ENCODE measurements at regions not wholly inside any gene's neighbourhood (a gene's known extent, or its start where the extent isn't known, plus 50 kb on each side); places are given as distances from the start of the nearest gene placed in this dataset.

GRCh38 chr20:10788877-10789276 is 115.1 kb upstream of the JAG1 start:
- TF ChIP-seq TAF1 (IDR thresholded peaks at IDR 0.05; ENCODE audit: borderline replicate concordance, low read depth, low read length) (no peak), RAD21 (IDR thresholded peaks at IDR 0.05; ENCODE audit: low read length) (no peak), MXI1 (IDR thresholded peaks at IDR 0.05; ENCODE audit: low read depth, low read length) (no peak), SMC3 (IDR thresholded peaks at IDR 0.05; ENCODE audit: low read depth, low read length) (no peak), CTCF (IDR thresholded peaks at IDR 0.05) (no peak), NRF1 (IDR thresholded peaks at IDR 0.05; ENCODE audit: low read depth, low read length) (no peak), PBX3 (IDR thresholded peaks at IDR 0.05) (no peak), FOXM1 (IDR thresholded peaks at IDR 0.05; ENCODE audit: low read depth) (no peak)
